ENCODE measurements at regions not wholly inside any gene's neighbourhood (a gene's known extent, or its start where the extent isn't known, plus 50 kb on each side); places are given as distances from the start of the nearest gene placed in this dataset.

GRCh38 chr7:115662120-115662519 is 368.4 kb downstream of the TFEC start:
- no peaks in the 10 kb centered on the region for H3K36me3 Mint-ChIP-seq
- no peaks in the 10 kb centered on the region for H3K4me1 ChIP-seq
- H3K27ac ChIP-seq: no peak overlapping the region

GRCh38 chr7:115658223-115658622 is 372.3 kb downstream of the TFEC start:
- H3K27ac Mint-ChIP-seq: no peak overlapping the region
- TF ChIP-seq EZH2 (IDR thresholded peaks at IDR 0.05) (no peak), EZH2phosphoT487 (IDR thresholded peaks at IDR 0.05) (no peak)
- Histone ChIP-seq H3K9me3 (ENCODE audit: low read depth) (no peaks in the 10 kb centered on the region), H3K27ac (no peak overlapping the region), H3K27me3 (no peaks in the 10 kb centered on the region), H3K79me2 (ENCODE audit: low read depth) (no peaks in the 10 kb centered on the region), H3K36me3 (no peaks in the 10 kb centered on the region), H4K20me1 (ENCODE audit: low read depth) (no peaks in the 10 kb centered on the region), H2AFZ (replicated peaks) (no peak overlapping the region), H3K9ac (no peak overlapping the region), H3K4me3 (no peak overlapping the region), H3K4me1 (no peaks in the 10 kb centered on the region), H3K4me2 (no peak overlapping the region), H3F3A (ENCODE audit: low read depth) (no peaks in the 10 kb centered on the region)
- H3K9me3 Mint-ChIP-seq: no peaks in the 10 kb centered on the region
- peaks cover 3% of the 10 kb centered on the region for H3K4me1 Mint-ChIP-seq
- no peak overlapping the region for H3K4me3 Mint-ChIP-seq
- no peaks in the 10 kb centered on the region for H3K36me3 Mint-ChIP-seq
- no peaks in the 10 kb centered on the region for H3K27me3 Mint-ChIP-seq (ENCODE audit: insufficient read depth, low read depth)
- no peak for DNase-seq (ENCODE audit: low spot score)

More at GRCh38 chr7:115662120-115662519, 368.4 kb downstream of the TFEC start:
- no peaks in the 10 kb centered on the region for H3K9me3 Mint-ChIP-seq
- no peak overlapping the region for H2AFZ ChIP-seq (replicated peaks)
- DNase-seq (ENCODE audit: low spot score): no peak
- no peaks in the 10 kb centered on the region for H3K27me3 ChIP-seq
- no peak overlapping the region for H3K4me2 ChIP-seq
- no peak overlapping the region for H3K4me3 ChIP-seq
- peaks cover 6% of the 10 kb centered on the region for H3K4me1 Mint-ChIP-seq
- no peaks in the 10 kb centered on the region for H4K20me1 ChIP-seq (ENCODE audit: low read depth)
- no peaks in the 10 kb centered on the region for H3K79me2 ChIP-seq (ENCODE audit: low read depth)
- H3K9me3 ChIP-seq (ENCODE audit: low read depth): no peaks in the 10 kb centered on the region
- H3F3A ChIP-seq (ENCODE audit: low read depth): no peaks in the 10 kb centered on the region
- H3K27ac Mint-ChIP-seq: no peak overlapping the region
- no peak overlapping the region for H3K9ac ChIP-seq
- TF ChIP-seq EZH2 (IDR thresholded peaks at IDR 0.05): no peak
- no peak for TF ChIP-seq EZH2phosphoT487 (IDR thresholded peaks at IDR 0.05)
- TF ChIP-seq CTCF (IDR thresholded peaks at IDR 0.05): no peak
- H3K36me3 ChIP-seq: no peaks in the 10 kb centered on the region
- H3K4me3 Mint-ChIP-seq: no peak overlapping the region
- H3K27me3 Mint-ChIP-seq (ENCODE audit: insufficient read depth, low read depth): no peaks in the 10 kb centered on the region

- H3K4me1 Mint-ChIP-seq: no peaks in the 10 kb centered on the region
- H3K27ac Mint-ChIP-seq: no peak overlapping the region
- H4K20me1 ChIP-seq (ENCODE audit: low read depth): no peaks in the 10 kb centered on the region
- H3K27me3 ChIP-seq: no peaks in the 10 kb centered on the region
- no peak overlapping the region for H3K4me3 Mint-ChIP-seq
- H3K27ac ChIP-seq: no peak overlapping the region
- H3K27me3 Mint-ChIP-seq (ENCODE audit: insufficient read depth, low read depth): no peaks in the 10 kb centered on the region
- H3K36me3 Mint-ChIP-seq: no peaks in the 10 kb centered on the region
- H3K79me2 ChIP-seq (ENCODE audit: low read depth): no peaks in the 10 kb centered on the region
- H2AFZ ChIP-seq (replicated peaks): no peak overlapping the region
- H3K4me1 ChIP-seq: no peaks in the 10 kb centered on the region
- no peak for TF ChIP-seq EZH2 (IDR thresholded peaks at IDR 0.05)
- TF ChIP-seq CTCF (IDR thresholded peaks at IDR 0.05): no peak
- no peak for TF ChIP-seq EZH2phosphoT487 (IDR thresholded peaks at IDR 0.05)
- H3K9me3 ChIP-seq (ENCODE audit: low read depth): no peaks in the 10 kb centered on the region
- H3K36me3 ChIP-seq: no peaks in the 10 kb centered on the region
- no peak overlapping the region for H3K4me2 ChIP-seq
- no peak overlapping the region for H3K9ac ChIP-seq
- H3K4me3 ChIP-seq: no peak overlapping the region
- no peak for DNase-seq (ENCODE audit: low spot score)
- H3F3A ChIP-seq (ENCODE audit: low read depth): no peaks in the 10 kb centered on the region
- no peaks in the 10 kb centered on the region for H3K9me3 Mint-ChIP-seq
Observed at GRCh38 chr7:115654384-115655214, 376.0 kb downstream of the TFEC start.

- Histone ChIP-seq H3K4me1 (no peaks in the 10 kb centered on the region), H3K9me3 (ENCODE audit: low read depth) (no peaks in the 10 kb centered on the region), H3K9ac (no peak overlapping the region), H3K27ac (no peak overlapping the region), H3K27me3 (no peaks in the 10 kb centered on the region), H3K79me2 (ENCODE audit: low read depth) (no peaks in the 10 kb centered on the region), H3K4me2 (no peak overlapping the region), H3K4me3 (no peak overlapping the region), H3F3A (ENCODE audit: low read depth) (no peaks in the 10 kb centered on the region), H4K20me1 (ENCODE audit: low read depth) (no peaks in the 10 kb centered on the region), H3K36me3 (no peaks in the 10 kb centered on the region), H2AFZ (replicated peaks) (no peak overlapping the region)
- Mint-ChIP-seq H3K4me1 (no peaks in the 10 kb centered on the region), H3K4me3 (no peak overlapping the region), H3K9me3 (peaks cover 2% of the 10 kb centered on the region), H3K27ac (no peak overlapping the region), H3K36me3 (no peaks in the 10 kb centered on the region), H3K27me3 (ENCODE audit: insufficient read depth, low read depth) (no peaks in the 10 kb centered on the region)
- TF ChIP-seq EZH2 (IDR thresholded peaks at IDR 0.05) (no peak), CTCF (IDR thresholded peaks at IDR 0.05) (no peak), EZH2phosphoT487 (IDR thresholded peaks at IDR 0.05) (no peak)
- no peak for DNase-seq (ENCODE audit: low spot score)
Observed at GRCh38 chr7:115649429-115649828, 381.1 kb downstream of the TFEC start.
